K562 (cell line): ENCODE measurements at regions not wholly inside any gene's neighbourhood (a gene's known extent, or its start where the extent isn't known, plus 50 kb on each side); places are given as distances from the start of the nearest gene placed in this dataset.

Experiments used
- ARID2 ChIP-seq: fragments of 450-650 bp; IDR thresholded peaks from 2 replicates; pipeline ENCODE4 v1.6.1; 2017; ENCODE audit warnings: antibody characterized with exemption, mild to moderate bottlenecking
- BCL6 ChIP-seq: fragments of 250-450 bp; sonication (Bioruptor Pico); IDR thresholded peaks from 2 replicates; pipeline ENCODE4 v1.4.0; 2020
- BRF2 ChIP-seq: IDR thresholded peaks from 3 replicates; pipeline ENCODE4 v1.6.1; 2011; ENCODE audit warnings: borderline replicate concordance, mild to moderate bottlenecking; ENCODE audit not compliant: insufficient read length, insufficient read depth
- CBFA2T2 ChIP-seq: fragments of 450-650 bp; conservative IDR thresholded peaks from 2 replicates; pipeline ENCODE4 v1.6.1; 2017; ENCODE audit warnings: mild to moderate bottlenecking
- COPS2 ChIP-seq: fragments of 450-650 bp; conservative IDR thresholded peaks from 2 replicates; pipeline ENCODE4 v1.6.1; 2016; ENCODE audit warnings: mild to moderate bottlenecking, moderate library complexity
- ELK1 ChIP-seq: sonication (generic); formaldehyde crosslinking; IDR thresholded peaks from 2 replicates; pipeline ENCODE4 v1.8.1; 2022; ENCODE audit warnings: missing genetic modification reagents
- EP300 ChIP-seq: IDR thresholded peaks from 2 replicates; pipeline ENCODE4 v1.6.1; 2012; ENCODE audit warnings: low read length, improper control_type of control experiment
- FOS ChIP-seq: IDR thresholded peaks from 3 replicates; pipeline ENCODE4 v1.6.1; 2011; ENCODE audit not compliant: insufficient read length; ENCODE audit errors: extremely low read depth
- GABPB1 ChIP-seq: sonication (generic); formaldehyde crosslinking; IDR thresholded peaks from 2 replicates; pipeline ENCODE4 v1.8.0; 2022; ENCODE audit warnings: mild to moderate bottlenecking, missing genetic modification reagents
- ILF3 ChIP-seq: fragments of 450-650 bp; IDR thresholded peaks from 2 replicates; pipeline ENCODE4 v1.6.1; 2018; ENCODE audit warnings: antibody characterized with exemption, mild to moderate bottlenecking, moderate library complexity, borderline replicate concordance
- MAFG ChIP-seq: fragments of 450-650 bp; conservative IDR thresholded peaks from 2 replicates; pipeline ENCODE4 v1.6.1; 2016; ENCODE audit warnings: missing genetic modification characterization, missing compliant biosample characterization
- NRF1 ChIP-seq, 2 experiments: fragments of 450-650 bp; IDR thresholded peaks in 1 of 2; conservative IDR thresholded peaks in 1 of 2; 2 replicates each; pipeline ENCODE4 v1.6.1; 2014; ENCODE audit warnings: mild to moderate bottlenecking in 2 of 2
- OTX1 ChIP-seq: fragments of 450-650 bp; formaldehyde crosslinking; IDR thresholded peaks from 2 replicates; pipeline ENCODE4 v1.4.0; 2022; ENCODE audit warnings: mild to moderate bottlenecking
- PRDM10 ChIP-seq: fragments of 450-650 bp; IDR thresholded peaks from 2 replicates; pipeline ENCODE4 v1.6.1; 2018; ENCODE audit not compliant: partially characterized antibody
- PURB ChIP-seq: sonication (generic); formaldehyde crosslinking; IDR thresholded peaks from 2 replicates; pipeline ENCODE4 v1.9.0; 2021; ENCODE audit warnings: low read depth, mild to moderate bottlenecking, missing genetic modification reagents
- SMAD4 ChIP-seq: fragments of 250-450 bp; sonication (Bioruptor Pico); conservative IDR thresholded peaks from 2 replicates; pipeline ENCODE4 v1.8.0; 2021; ENCODE audit warnings: inconsistent platforms, mild to moderate bottlenecking, moderate library complexity
- ZBED1 ChIP-seq: IDR thresholded peaks from 2 replicates; pipeline ENCODE4 v1.6.1; 2014
- ZBTB5 ChIP-seq: fragments of 450-650 bp; IDR thresholded peaks from 2 replicates; pipeline ENCODE4 v1.6.1; 2017; ENCODE audit warnings: antibody characterized with exemption
- ZHX1 ChIP-seq: fragments of 150-350 bp; conservative IDR thresholded peaks from 2 replicates; pipeline ENCODE4 v1.6.1; 2014; ENCODE audit warnings: low read length
- ZNF197 ChIP-seq: fragments of 200-800 bp; sonication (Bioruptor generic); IDR thresholded peaks from 2 replicates; pipeline ENCODE4 v1.6.1; 2016; ENCODE audit warnings: low read depth, missing genetic modification characterization, missing compliant biosample characterization
- ZNF24 ChIP-seq: fragments of 450-650 bp; IDR thresholded peaks from 2 replicates; pipeline ENCODE4 v1.6.1; 2016

GRCh38 chr7:17044396-17044795 is 162.6 kb upstream of the AGR3 start (continued):
- TF ChIP-seq GABPB1 (no peak), NRF1 (conservative IDR thresholded peaks at IDR 0.05 in 1 of 2, IDR thresholded peaks at IDR 0.05 in 1 of 2) (no peak), PRDM10 (no peak), ARID2 (no peak), BCL6 (CRISPR knock-in tag) (no peak), ZBED1 (no peak), ILF3 (no peak), MAFG (tag) (no peak), ZHX1 (no peak), EP300 (0 out of 2 replicates have a peak, but pooled peaks have one; percentile 23), FOS (no peak), ELK1 (CRISPR knock-in tag) (no peak), ZNF197 (no peak), BRF2 (no peak), ZNF24 (no peak), COPS2 (no peak), OTX1 (no peak), PURB (CRISPR knock-in tag) (no peak), ZBTB5 (no peak), CBFA2T2 (peak; percentile 73), SMAD4 (CRISPR knock-in tag) (0 out of 2 replicates have a peak, but pooled peaks have one; percentile 54)
